RWPE2 (cell line): ENCODE measurements at regions not wholly inside any gene's neighbourhood (a gene's known extent, or its start where the extent isn't known, plus 50 kb on each side); places are given as distances from the start of the nearest gene placed in this dataset.

Source experiments
- ATAC-seq: fragments of 200-7000 bp; cut with Tn5 transposase; 3 replicates; pipeline ENCODE4 v1.9.1; 2021; ENCODE audit warnings: low read depth
- DNase-seq: peaks from one replicate; pipeline ENCODE4 v3.0.0-alpha.2; 2020; ENCODE audit warnings: low spot score
- H3K27ac ChIP-seq: fragments of 450-650 bp; 2 replicates; pipeline ENCODE4 v1.5.1; 2017; ENCODE audit warnings: mild to moderate bottlenecking; ENCODE audit not compliant: poor library complexity, severe bottlenecking
- H3K27me3 ChIP-seq: fragments of 250-450 bp; sonication (Bioruptor Pico); 2 replicates; pipeline ENCODE4 v1.5.1; 2021; ENCODE audit warnings: mild to moderate bottlenecking, moderate library complexity; ENCODE audit not compliant: insufficient read depth, poor library complexity, severe bottlenecking
- H3K36me3 ChIP-seq: fragments of 250-450 bp; sonication (Bioruptor Pico); 2 replicates; pipeline ENCODE4 v1.5.1; 2020; ENCODE audit warnings: low read depth, mild to moderate bottlenecking, moderate library complexity
- H3K4me1 ChIP-seq: fragments of 250-450 bp; sonication (Bioruptor Pico); 2 replicates; pipeline ENCODE4 v1.5.1; 2021; ENCODE audit warnings: mild to moderate bottlenecking, moderate library complexity; ENCODE audit not compliant: insufficient read depth, poor library complexity, severe bottlenecking
- H3K4me3 ChIP-seq: fragments of 250-450 bp; sonication (Bioruptor Pico); 2 replicates; pipeline ENCODE4 v1.5.1; 2021; ENCODE audit warnings: mild to moderate bottlenecking, moderate library complexity; ENCODE audit not compliant: severe bottlenecking
- H3K9me3 ChIP-seq: fragments of 250-450 bp; sonication (Bioruptor Pico); 2 replicates; pipeline ENCODE4 v1.5.1; 2021; ENCODE audit warnings: mild to moderate bottlenecking, moderate library complexity; ENCODE audit not compliant: severe bottlenecking
- TF ChIP-seq, protein P1 (sequence below): fragments of 450-650 bp; IDR thresholded peaks from one replicate; pipeline ENCODE4 v1.5.1; 2017; ENCODE audit warnings: mild to moderate bottlenecking, moderate library complexity; ENCODE audit not compliant: poor library complexity, severe bottlenecking

DNA sequence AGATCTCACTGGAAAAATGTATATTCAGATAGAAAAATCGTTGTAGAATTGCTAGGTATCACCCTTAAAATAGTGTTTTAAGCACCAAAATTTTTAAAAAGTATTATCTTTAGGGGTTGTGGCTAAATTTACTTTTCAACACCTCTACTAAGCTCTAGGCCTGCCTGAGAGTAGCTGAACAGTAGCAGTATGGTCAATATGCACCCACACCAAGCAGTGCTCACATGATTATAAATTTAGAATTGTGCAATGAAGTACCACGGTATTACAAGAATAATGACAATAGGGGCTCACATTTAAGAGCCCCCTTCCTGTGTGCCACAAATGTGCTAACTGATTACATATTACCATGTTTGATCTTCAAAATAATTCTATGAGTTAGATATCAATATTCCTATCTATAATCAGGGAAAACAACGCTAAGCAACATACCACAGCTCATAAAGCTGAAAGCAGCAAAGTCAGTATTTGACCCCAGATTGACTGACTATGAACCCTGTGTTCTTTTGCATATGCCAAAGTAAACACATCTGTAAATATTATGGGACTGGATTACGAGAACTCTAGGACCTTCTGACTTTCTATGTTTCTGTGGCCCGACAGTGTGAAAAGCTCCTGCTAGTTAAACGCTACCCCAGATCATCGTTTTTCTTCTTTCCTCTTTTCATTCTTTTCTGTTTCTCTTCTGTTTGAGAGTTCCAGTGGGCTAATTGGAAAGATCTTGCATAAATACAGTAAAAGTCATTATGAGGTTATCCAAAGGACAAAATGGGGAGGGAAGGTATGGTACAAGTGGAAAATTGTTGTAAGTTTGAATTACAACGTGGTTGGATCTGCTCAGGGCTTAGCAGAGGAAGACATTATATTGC, 201.1 kb upstream of the C1orf87 start:
- no peak overlapping the region for H3K27ac ChIP-seq
- no peaks in the 10 kb centered on the region for H3K36me3 ChIP-seq
- no peak for ATAC-seq
- no peaks in the 10 kb centered on the region for H3K4me1 ChIP-seq
- no peak for DNase-seq
- no peaks in the 10 kb centered on the region for H3K27me3 ChIP-seq
- H3K4me3 ChIP-seq: no peak overlapping the region
- no peaks in the 10 kb centered on the region for H3K9me3 ChIP-seq
- TF ChIP-seq, protein P1, sequence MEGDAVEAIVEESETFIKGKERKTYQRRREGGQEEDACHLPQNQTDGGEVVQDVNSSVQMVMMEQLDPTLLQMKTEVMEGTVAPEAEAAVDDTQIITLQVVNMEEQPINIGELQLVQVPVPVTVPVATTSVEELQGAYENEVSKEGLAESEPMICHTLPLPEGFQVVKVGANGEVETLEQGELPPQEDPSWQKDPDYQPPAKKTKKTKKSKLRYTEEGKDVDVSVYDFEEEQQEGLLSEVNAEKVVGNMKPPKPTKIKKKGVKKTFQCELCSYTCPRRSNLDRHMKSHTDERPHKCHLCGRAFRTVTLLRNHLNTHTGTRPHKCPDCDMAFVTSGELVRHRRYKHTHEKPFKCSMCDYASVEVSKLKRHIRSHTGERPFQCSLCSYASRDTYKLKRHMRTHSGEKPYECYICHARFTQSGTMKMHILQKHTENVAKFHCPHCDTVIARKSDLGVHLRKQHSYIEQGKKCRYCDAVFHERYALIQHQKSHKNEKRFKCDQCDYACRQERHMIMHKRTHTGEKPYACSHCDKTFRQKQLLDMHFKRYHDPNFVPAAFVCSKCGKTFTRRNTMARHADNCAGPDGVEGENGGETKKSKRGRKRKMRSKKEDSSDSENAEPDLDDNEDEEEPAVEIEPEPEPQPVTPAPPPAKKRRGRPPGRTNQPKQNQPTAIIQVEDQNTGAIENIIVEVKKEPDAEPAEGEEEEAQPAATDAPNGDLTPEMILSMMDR: no peak

DNA sequence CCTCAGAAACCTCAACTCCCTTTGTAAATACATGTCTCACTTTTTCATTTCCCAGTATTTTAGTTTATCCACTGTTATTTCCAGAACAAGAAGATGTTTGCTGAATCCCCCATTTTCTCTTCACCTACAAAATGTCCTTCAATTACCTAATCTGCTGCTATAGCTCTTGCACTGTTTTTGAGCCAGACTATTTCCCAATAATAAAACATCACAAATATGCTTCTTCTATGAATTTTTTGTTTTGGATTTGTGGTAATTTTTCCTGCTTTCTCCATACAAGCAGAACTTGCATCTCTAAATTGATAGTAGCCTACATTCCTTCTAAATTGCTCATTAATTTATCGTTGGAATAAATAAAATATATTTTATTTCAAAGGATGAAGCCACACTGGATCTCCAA, 199.6 kb upstream of the C1orf87 start:
- no peak for ATAC-seq
- H3K4me3 ChIP-seq: no peak overlapping the region
- H3K27ac ChIP-seq: no peak overlapping the region
- no peaks in the 10 kb centered on the region for H3K27me3 ChIP-seq
- H3K9me3 ChIP-seq: no peaks in the 10 kb centered on the region
- TF ChIP-seq, protein P1: no peak
- DNase-seq: no peak
- H3K36me3 ChIP-seq: no peaks in the 10 kb centered on the region
- no peaks in the 10 kb centered on the region for H3K4me1 ChIP-seq

DNA sequence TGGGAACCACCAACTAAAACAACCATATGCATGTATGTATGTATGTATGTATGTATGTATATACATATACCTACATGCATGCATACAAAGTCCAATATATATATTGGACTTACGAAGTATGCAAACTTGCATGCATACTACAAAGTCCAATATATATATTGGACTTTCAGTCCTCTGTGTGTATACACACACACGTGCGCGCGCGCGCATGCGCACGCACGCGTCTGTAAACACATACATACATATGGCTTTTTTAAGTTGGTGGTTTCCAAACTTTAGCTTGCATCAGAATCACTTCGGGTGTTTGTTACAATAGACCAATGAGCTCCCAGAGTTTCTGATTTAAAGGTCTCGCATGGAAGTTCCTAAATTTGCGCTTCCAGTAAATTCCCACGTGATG, 197.5 kb upstream of the C1orf87 start:
- DNase-seq: no peak
- Histone ChIP-seq H3K4me3 (no peak overlapping the region), H3K36me3 (no peaks in the 10 kb centered on the region), H3K27ac (no peak overlapping the region), H3K9me3 (no peaks in the 10 kb centered on the region), H3K27me3 (no peaks in the 10 kb centered on the region), H3K4me1 (no peaks in the 10 kb centered on the region)
- TF ChIP-seq, protein P1: no peak
- no peak for ATAC-seq

DNA sequence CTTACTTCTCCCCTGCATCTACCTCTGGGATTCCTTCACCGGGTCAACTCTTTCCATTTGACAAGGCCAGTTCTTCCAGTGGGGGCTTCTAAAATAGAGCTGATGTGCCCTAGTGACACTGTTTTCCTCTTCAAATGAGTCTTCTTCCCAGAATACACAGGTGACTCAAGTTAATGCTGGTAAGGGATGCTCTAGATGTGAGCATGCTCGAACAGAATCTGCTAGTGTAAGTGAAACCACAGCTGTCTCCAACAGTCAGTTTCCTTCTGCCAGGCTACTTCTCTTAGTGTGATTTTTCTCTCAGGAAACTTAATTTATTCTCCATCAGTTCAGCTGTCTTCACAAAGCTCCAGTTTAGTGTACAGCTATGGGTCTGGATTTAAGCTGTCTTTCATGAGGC, 194.9 kb upstream of the C1orf87 start:
- Histone ChIP-seq H3K27ac (no peak overlapping the region), H3K4me3 (no peak overlapping the region), H3K27me3 (no peaks in the 10 kb centered on the region), H3K9me3 (no peaks in the 10 kb centered on the region), H3K36me3 (no peaks in the 10 kb centered on the region), H3K4me1 (no peaks in the 10 kb centered on the region)
- no peak for DNase-seq
- no peak for ATAC-seq
- TF ChIP-seq, protein P1: no peak
